NCI-H460 (cell line): ENCODE measurements at regions not wholly inside any gene's neighbourhood (a gene's known extent, or its start where the extent isn't known, plus 50 kb on each side); places are given as distances from the start of the nearest gene placed in this dataset.

Experiments
- DNase-seq: peaks from one replicate; pipeline ENCODE4 v3.0.0-alpha.2; 2016; ENCODE audit warnings: low read depth; ENCODE audit errors: extremely low read depth

- no peak for DNase-seq
Observed at GRCh38 chr1:221098471-221099405, 219.5 kb downstream of the HLX start.

- DNase-seq = no peak
Observed at GRCh38 chr1:221099747-221100595, 220.7 kb downstream of the HLX start.

DNA sequence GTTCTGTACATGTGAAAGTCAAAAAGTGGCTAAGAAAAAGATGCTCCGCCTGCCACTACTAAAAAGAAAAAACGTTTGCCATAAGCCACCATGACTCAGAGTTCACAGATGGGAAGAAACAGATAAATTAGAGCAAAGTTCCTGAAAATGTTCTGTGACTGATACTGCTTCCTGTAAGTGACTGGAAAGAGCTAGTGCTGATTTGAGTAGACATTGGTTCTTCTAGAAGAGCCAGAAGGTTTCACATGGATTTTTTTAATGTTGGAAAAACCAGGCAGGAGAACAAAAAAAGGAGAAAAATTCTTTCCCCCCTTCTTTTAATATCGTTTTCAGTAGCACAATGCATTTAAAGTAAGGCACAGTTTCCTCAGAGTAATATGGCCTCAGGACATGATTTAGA, 221.4 kb downstream of the HLX start:
- no peak for DNase-seq

DNA sequence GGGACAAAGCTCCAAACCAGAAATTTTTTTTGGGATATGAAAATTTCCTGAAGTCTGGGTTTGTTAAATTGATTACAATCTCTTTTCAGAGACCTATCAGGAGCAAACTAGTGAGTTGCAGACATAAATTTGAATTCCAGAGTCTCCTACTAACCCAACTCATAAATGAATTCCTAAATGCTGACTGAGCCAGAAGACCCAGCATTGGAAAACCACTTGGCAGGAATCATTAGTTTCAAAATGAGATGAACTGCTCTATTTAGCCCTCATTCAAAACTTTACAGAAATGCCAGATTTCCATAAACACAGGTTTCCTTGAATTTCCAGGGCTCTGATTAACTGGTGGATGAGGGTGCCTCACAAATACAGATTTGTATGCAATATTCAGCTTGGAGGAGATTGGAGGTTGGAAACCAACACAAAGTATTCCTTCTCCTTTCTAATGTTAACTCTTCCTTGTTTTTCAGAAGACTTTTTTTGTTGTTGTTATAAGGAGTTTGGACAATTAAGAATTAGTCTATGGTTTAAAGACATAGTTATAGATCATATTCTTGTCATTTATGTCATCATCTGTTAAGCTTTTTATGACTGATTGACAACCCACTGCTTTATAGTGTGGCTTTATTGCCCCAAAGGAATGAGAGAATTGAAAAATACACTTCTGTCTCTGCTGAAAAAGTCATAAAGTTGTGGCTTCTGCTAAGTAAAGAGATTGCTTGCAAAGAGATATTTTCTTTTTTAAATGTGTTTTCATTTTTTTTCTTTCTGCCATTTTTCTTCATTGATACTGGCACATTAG, 222.8 kb downstream of the HLX start:
- DNase-seq = no peak

DNA sequence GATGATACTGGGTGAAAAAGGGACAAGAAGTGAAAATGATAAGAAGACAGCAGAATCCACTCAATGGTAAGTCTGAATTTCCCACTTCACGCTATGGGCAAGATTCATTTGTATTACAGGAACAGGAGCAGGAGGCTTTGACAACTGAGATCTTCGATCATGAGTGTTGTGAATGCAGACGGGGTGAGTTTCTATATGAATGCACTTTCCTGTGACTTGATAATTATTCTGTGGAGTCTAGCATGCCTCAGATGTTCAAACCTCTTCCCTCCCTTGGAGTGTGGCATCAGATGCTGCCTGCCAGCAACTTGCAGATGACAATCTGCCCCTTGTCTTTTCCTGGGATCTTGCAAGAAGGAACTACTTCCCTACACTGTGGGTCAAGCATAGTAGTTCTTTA, 225.4 kb downstream of the HLX start:
- no peak for DNase-seq

- DNase-seq = no peak
Observed at GRCh38 chr1:221105578-221105977, 226.3 kb downstream of the HLX start.

GRCh38 chr1:221106616-221107015, 227.4 kb downstream of the HLX start:
- DNase-seq = no peak

DNA sequence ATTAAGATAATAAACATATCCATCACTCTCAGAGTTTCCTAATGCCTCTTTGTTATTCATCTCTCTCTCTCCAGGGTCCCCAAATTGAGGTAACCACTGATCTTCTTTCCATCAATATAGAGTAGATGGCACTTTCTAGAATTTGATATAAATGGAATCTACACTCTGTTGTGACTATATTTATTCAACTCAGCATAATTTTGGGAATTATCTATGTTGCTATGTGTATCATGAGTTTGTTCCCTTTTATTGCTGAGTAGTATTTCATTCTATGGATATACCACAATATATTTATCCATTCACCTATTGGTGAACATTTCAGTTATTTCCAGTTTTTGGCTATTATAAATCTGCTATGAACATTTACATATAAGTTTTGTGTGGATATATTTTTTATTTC, 230.7 kb downstream of the HLX start:
- no peak for DNase-seq

- no peak for DNase-seq
Observed at GRCh38 chr1:221117133-221117532, 237.9 kb downstream of the HLX start.

GRCh38 chr1:221117548-221117951, 238.3 kb downstream of the HLX start:
- DNase-seq = no peak

DNA sequence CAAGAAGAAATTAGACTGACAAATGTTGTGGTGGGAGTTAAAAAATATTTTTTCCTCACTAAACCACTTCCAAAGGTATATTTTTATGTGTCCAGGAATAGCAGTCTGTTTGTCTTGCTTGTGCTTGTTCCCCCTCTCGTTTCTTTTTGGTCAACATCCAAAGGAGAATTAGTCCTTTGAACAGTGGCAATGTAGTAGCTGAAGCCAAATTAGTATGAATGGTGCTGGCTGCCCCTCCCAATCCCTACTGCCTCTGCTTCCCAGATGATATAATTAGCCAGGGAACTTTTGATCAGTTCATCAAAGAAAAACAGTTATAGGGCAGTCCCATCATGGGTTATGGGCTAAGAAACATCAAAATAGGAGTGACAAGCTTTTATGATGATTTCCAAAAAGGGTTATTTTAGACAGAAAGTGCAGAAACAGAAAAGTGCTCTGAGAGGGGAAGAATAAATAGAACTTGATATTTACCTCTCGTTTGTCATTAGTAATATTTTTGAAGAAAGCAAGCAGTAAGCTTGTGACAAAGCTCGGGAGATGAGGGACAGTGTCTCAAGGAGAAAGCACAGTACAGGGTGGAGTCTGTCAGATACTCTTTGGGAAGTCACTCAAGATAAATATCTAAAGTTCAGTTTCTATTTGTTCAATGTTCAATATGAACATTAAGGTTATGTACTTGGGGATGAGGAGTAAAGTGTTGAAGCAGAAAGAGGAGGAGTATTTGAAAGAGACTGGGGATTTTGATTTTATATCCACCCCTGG, 239.1 kb downstream of the HLX start:
- no peak for DNase-seq

GRCh38 chr1:221118938-221119320, 239.7 kb downstream of the HLX start:
- no peak for DNase-seq

- no peak for DNase-seq
Observed at GRCh38 chr1:221122501-221122900, 243.3 kb downstream of the HLX start.

DNA sequence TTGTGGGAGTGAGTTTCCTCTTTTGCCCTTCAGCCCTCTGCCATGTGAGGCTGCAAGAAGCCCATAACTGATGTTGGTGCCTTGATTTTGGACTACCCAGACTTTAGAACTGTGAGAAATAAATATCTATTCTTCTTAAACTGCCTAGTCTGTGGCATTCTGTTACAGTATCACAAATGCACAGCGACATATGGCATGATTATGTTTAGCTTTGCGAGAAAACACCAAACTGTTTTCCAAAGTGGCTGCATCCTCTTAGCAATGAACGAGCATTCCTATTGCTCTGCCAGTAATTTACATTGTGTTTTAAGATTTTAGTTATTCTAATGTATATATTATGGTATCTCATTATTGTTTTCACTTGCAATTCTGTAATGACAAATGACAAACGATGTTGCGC, 246.7 kb downstream of the HLX start:
- no peak for DNase-seq

GRCh38 chr1:221137666-221138065, 258.4 kb downstream of the HLX start:
- DNase-seq = no peak

DNA sequence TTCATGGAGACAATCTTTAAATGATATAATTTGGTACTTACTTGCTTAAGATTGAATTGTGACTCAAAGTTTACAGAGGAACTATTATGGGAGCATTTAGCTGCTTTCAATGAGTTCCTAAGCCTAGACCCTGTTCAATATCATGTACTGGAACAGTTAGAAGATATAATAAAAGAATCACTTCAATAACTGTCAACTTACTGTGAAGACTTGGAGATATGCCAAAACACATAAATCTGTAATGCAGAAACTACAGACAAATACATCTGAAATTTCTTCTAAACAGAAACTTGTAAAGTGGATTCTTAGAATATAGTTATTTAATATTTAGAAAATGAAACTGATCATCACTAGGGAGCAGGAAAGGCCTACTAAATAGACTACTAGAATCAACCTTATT, 259.3 kb downstream of the HLX start:
- no peak for DNase-seq

DNA sequence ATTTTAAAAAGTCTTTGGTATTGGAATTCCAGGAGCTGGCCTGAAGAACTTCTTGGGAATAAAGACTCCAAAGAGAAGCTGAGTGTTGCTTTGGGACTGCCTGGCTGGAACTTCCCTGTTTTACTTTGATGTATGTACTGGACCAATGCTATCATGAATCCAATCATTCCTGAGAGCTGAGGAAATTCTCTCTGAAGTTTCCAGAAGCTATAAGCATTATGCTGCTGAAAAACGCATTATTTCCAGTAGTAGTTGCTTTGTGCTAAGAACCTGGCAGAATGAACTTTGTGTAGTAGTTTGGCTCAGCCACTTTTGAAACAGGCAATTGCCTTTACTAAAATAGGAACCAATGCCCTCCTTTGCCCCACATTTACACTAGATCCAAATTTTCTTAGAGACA, 260.7 kb downstream of the HLX start:
- no peak for DNase-seq

DNA sequence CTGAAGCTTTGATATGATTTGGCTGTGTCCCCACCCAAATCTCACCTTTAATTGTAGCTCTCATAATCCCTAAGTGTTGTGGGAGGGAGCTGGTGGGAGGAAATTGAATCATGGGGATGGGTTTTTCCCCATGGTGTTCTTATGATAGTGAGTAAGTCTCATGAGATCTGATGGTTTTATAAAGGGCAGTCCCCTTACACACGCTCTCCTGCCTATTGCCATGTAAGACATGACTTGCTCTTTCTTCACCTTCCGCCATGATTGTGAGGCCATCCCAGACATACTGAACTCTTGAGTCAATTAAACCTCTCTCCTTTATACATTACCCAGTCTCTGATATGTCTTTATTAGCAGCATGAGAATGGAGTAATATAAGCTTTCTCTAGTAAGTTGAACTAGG, 261.9 kb downstream of the HLX start:
- no peak for DNase-seq

GRCh38 chr1:221141606-221142285, 262.5 kb downstream of the HLX start:
- DNase-seq = no peak

DNA sequence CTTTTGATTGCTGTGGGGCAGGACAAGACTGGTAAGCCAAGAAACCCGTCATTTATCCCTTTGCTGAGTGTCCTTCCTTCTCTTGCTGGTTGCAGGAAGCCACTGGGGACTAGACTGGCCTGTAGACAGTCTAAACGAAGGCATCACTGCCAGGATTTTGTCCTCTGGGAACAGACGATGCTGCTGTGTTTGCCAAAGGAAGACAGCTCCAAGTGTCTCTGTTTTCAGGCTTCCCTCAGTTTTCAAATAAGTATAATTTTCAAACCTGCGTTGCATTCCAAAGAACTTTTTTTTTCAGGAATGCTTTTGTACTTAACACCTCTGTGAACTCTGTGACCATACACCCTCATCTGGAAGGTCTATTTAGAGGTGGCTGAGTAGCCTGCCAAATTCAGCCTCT, 269.4 kb downstream of the HLX start:
- DNase-seq = no peak
